Fibroblast of peridontal ligament (primary cell): ENCODE measurements at regions not wholly inside any gene's neighbourhood (a gene's known extent, or its start where the extent isn't known, plus 50 kb on each side); places are given as distances from the start of the nearest gene placed in this dataset.

ENCODE experiments used
- DNase-seq: peaks from one replicate; pipeline ENCODE4 v3.0.0-alpha.2; 2010; ENCODE audit errors: extremely low read depth

DNA sequence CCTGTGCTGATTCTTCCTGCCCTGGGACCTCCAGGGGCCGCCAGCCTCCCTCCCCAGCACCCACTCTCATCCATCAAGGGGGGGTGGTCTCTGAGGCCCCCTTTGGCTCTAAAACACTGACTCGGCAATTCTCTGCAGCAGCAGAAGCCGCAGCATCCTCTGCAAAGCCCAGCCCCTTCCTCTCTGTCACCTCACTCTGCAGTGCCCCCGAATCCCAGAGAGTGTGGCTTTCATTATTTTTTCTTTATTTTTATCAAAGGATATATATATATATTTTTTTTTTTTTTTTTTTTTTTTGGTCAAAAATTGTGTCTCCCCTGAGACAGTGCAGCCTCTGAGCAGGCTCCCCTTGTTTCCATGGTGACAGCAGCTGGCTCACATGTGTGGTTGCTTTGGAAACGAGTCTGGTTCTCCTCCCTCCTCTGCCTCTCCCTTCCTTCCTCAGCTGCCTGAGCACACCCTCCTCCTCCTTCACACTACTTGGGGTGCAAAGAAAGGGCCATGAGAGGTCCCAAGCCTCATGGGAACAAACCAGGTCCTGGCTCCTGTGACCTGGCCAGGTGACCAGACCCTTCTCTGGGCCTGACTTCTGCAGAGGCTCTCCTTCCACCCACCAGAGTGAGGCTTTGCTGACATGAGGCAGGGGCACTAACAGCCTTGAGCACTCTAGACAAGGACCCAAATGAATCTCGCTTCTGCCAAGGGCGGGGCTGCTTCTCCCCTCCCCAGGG is 100.5 kb downstream of the LRRC74A start:
- DNase-seq: peak; percentile 82

DNA sequence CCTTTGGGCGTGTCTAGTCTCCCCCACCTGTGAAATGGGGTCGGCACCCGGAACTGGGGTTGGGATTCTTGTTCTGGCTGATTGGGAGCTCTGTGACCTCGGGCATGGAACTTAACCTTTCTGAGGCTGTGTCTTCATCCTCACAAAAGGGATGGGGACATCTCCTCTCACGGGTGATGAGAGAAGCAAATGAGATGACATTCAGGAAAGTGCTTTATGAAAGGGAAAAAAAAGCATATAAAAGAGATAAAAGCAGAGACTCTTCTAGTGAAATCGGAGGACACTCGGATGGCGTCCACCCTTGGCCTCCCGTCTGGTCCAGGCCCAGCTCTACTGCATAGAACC is 98.9 kb downstream of the LRRC74A start:
- DNase-seq: no peak

DNA sequence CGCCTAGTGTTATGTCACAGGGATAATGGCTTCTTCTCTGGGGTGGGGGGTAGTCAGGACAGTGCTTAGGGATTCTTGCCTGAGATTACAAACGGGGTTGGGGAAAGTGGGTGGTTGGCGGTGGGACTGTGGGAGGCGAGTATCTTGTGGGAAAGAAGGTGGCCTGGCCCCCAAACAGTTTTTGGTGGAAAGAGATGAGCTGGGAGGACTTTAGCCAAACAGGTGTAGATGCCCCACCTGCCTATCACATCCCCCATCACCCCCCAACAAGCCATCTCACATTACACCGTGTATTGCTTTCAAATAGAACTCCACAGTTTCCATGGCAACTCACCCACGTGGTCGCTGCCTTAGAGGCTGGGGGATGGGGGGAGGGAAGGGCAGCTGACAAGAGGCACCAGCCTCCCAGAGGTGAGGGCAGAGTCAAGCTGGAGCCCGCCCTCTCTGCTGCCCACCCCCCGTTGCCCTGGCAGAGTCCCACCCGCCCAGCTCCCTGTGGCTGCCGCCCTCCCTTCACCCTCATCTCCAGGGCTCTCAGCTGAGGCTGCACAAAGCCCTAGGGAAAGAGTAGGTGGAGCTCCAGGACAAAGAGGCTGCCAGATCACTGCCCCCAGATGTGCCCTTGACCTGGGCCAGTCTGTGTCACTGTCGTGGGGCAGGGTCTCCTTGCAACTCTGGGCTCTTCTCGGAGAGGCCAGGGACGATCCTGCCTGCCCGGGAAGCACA is 98.3 kb downstream of the LRRC74A start:
- DNase-seq: no peak

DNA sequence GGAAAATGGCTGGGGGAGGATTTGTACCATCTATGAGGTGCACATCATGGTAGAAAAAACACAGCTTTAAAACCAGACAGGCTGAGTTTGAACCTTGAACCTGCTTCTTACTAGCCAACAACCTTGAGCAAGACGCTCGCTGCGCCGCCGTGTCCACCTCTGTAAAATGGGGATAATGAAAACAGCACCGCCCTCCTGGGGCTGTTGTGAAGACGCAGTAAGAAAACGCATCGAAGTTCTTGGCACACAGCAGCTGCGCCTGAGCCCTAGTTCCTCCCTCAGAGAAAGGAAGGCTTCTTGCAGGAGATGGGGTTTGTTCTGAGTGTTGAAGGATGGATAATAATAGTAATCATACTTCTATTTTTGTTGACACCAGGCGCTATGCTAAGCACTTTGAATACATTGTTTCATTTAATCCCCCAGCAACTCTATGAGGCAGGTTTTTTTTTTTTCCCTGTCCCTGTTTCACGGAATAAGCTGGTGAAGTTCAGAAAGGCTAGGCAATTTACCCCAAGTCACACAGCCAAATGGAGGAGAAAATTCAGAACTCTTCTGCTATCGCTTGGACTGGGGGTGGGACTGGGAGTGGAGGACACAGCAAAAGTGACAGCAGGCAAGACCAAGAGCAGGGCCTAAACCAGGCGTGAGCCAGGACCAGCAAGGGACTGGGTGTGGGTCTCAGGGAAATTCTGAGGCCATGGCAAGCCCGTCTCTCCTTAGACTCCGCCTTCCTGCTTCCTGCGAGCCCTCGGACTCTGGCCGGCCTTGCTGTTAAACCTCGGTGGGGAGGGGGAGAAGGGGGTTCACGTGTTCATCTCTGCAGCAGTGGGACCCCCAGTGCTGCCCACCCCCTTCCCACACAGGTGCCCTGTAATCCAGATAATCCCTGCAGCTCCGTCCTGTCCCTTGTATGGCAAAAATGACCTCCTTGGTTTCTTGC is 97.5 kb downstream of the LRRC74A start:
- no peak for DNase-seq

DNA sequence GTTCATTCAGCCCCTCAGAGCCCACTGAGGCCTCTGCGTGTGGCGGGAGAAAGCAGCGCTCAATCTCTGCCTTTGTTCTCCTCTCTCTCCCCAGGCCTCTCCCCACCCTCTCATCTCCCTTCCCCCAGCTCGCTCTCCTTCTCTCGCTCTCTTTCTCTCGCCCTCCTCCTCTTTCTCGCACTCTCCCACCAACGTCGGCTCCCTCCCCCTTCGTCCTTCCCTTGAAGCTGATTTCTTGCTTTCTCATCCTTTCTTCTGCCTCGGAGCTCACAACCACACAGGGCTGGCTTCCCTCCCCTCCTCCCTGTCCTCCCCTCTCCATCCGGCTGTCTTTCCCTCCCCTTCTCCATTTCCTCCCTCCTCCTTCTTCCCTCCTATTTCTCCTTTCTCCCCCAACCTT is 96.4 kb downstream of the LRRC74A start:
- peak; percentile 20 for DNase-seq

DNA sequence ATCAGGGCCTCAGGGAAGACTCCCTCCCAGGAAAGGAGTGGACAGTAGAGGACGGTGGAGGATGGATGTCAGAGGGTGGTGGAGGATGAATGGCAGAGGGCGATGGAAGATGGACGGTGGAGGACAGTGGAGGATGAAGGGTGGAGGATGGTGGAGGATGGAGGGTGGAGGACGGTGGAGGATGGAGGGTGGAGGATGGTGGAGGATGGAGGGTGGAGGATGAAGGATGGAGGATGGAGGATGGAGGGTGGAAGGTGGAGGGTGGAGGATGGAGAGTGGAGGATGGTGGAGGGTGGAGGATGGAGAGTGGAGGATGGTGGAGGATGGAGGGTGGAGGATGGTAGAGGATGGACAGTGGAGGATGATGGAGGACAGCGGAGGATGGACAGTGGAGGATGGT is 95.9 kb downstream of the LRRC74A start:
- DNase-seq: no peak

DNA sequence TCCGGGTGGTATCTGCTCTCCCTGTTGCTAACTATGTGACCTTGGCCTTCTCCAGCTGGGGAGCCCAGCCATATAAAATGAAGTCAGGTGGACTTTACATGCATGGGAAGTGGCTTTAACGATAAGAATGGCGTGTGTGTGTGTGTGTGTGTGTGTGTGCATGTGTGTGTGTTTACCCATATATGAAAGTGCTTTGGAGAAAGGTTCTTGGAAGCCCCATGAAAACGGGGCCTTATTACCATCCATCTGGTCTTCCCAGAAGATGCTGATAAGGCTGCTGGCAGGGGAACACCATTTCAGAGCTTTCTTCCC is 94.8 kb downstream of the LRRC74A start:
- no peak for DNase-seq

DNA sequence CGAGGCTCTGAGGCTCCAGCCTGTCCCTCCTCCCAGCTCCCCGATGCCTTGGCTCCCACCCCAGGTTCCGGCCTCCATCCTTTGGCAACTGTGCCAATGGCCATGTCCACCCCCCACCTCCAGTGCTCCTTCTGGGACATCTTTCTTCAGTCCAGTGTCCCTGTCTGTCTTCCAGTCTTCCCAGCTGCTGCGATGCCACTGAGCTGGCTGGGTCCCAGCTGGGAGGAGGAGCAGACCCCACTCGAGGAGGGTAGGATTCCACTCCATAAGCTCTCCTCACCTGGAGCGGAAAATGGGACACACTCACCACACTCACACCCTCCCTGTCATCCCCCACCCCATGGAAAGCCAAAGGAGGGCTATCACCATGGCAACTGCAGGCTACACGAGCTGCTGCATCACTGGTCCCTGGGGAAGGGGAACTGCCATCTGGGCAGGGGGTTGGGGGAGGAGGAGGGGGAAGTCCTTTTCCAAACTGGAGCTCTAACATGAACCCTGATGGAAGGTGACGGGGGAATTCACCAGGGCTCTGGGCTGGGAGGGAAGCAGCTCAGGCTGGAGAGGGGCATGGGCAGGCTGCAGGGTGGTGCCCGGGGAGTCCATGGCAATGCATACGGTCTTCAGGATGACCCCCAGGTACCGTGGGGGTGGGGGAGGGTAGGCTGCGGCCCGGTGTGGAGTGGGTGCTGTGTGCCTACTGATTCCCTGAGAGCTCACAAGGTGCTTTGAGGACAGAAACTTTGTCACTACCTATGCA is 94.3 kb downstream of the LRRC74A start:
- peak; percentile 42 for DNase-seq

DNA sequence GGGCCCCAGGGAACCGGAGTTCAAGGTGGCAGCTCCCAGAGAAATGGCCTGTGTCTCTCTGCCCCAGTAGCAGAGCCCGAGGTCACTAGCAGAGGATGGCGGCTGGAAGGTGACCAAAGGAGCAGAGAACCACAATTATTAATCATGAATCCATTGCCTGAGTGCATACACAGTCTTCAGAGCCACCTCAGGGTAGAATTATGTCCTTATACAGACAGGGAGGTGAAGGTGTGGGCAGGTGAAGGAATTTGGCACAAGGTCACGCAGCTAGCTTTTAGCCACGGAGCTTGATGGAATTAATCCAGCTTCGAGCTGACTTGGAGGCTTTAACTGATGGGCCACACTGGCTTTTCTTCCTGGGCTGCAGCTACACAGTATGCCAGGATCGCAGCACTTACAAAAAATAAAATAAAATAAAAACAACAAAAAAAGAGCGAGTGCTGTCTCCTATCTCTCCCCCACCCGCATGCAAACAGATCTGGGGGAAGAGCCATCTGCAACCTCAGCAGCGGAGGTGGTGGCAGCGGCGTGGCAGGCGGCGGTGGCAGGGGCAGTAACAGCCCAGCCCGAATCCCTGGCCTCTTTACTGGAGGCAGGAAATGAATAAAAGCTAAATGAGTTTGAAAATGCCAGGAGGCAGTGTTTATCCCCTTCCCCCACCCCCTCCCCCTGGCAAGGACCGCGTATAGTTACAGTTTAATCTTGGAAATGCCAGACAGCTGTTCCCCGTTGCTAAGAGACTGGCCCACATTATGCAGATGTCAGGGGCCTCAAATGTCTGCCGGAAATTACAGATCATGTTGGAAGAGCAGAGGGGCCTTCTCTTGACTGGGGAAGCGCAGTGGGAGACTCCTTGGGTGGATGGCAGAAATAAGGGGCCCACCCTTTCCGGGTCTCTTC is 93.5 kb downstream of the LRRC74A start:
- peak; percentile 85 for DNase-seq
